Keratinocyte (primary cell): ENCODE measurements at regions not wholly inside any gene's neighbourhood (a gene's known extent, or its start where the extent isn't known, plus 50 kb on each side); places are given as distances from the start of the nearest gene placed in this dataset.

Source experiments
- EZH2 ChIP-seq: IDR thresholded peaks from one replicate; pipeline ENCODE4 v1.6.1; 2012; ENCODE audit warnings: inconsistent platforms, mild to moderate bottlenecking, low read length, moderate library complexity
- TF ChIP-seq, protein P1 (sequence below), 3 experiments: IDR thresholded peaks in 1 of 3; conservative IDR thresholded peaks in 1 of 3; optimal IDR thresholded peaks in 1 of 3; 2 replicates in 2 of 3; 3 replicates in 1 of 3; pipeline versions ENCODE3 to v1.5.1; 2011; ENCODE audit warnings: low read length in 3 of 3, mild to moderate bottlenecking in 3 of 3, moderate library complexity in 2 of 3, control low read depth in 1 of 3, inconsistent platforms in 1 of 3; ENCODE audit not compliant: insufficient read depth in 2 of 3; ENCODE audit errors: extremely low read depth in 1 of 3

DNA sequence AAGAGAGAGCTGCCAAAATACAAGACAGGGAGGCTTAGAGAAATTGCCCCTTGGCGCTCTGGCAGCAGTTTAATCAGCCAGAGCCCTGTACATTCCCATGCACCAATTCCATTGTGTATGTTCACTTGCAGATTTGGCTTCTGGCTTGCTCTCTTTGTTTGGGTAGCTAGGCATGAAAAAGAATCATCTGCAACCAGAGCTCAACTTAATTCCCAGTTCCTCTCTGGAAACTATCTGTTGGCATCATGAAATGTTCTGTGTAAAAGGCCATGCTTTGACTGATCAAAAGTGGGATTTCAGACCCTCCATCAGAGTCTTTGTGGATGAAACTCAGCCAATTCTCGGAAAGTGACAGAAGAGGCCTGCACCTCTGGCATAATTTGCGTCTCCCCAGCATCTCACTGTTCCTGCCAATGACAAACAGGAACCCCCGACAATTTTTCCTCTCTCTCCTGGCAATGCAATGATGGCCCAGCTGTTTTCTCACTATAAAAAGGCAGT is 53.8 kb upstream of the RAD23B start:
- TF ChIP-seq, protein P1, sequence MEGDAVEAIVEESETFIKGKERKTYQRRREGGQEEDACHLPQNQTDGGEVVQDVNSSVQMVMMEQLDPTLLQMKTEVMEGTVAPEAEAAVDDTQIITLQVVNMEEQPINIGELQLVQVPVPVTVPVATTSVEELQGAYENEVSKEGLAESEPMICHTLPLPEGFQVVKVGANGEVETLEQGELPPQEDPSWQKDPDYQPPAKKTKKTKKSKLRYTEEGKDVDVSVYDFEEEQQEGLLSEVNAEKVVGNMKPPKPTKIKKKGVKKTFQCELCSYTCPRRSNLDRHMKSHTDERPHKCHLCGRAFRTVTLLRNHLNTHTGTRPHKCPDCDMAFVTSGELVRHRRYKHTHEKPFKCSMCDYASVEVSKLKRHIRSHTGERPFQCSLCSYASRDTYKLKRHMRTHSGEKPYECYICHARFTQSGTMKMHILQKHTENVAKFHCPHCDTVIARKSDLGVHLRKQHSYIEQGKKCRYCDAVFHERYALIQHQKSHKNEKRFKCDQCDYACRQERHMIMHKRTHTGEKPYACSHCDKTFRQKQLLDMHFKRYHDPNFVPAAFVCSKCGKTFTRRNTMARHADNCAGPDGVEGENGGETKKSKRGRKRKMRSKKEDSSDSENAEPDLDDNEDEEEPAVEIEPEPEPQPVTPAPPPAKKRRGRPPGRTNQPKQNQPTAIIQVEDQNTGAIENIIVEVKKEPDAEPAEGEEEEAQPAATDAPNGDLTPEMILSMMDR (optimal IDR thresholded peaks at IDR 0.05 in 1 of 3, IDR thresholded peaks at IDR 0.05 in 1 of 3, conservative IDR thresholded peaks at IDR 0.05 in 1 of 3; ENCODE audit: extremely low read depth in 1 of 3, insufficient read depth in 2 of 3, low read length in 3 of 3) = no peak
- TF ChIP-seq EZH2 = no peak
